ENCODE measurements at regions not wholly inside any gene's neighbourhood (a gene's known extent, or its start where the extent isn't known, plus 50 kb on each side); places are given as distances from the start of the nearest gene placed in this dataset.

DNA sequence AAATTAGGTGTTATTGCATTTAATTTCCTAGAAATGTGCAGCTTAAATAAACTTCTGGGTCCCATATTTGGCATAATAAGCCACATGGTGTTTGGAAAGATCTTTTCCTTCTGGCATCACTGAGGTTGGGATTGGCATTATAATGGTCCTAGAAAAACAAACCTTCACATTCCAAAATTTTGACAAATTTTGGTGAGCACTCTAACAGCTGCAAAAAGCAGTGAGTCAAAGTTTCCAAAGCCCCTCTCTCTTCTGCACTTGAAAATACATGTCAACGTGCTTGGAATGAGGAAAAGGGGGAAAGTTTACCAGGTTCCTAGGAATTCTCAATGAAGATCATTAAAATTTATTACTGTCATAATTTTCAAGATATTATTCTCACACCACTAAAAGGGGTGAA lies 77.8 kb upstream of the STK17B start:
- no peak for DNase-seq (ENCODE audit: low read depth in 2 of 2)

- DNase-seq (ENCODE audit: low read depth in 2 of 2), result no peak
Measured at GRCh38 chr2:196249860-196250259, 78.5 kb upstream of the STK17B start.

GRCh38 chr2:196251132-196251531 lies 79.8 kb upstream of the STK17B start:
- no peak for DNase-seq (ENCODE audit: low read depth in 2 of 2)

DNA sequence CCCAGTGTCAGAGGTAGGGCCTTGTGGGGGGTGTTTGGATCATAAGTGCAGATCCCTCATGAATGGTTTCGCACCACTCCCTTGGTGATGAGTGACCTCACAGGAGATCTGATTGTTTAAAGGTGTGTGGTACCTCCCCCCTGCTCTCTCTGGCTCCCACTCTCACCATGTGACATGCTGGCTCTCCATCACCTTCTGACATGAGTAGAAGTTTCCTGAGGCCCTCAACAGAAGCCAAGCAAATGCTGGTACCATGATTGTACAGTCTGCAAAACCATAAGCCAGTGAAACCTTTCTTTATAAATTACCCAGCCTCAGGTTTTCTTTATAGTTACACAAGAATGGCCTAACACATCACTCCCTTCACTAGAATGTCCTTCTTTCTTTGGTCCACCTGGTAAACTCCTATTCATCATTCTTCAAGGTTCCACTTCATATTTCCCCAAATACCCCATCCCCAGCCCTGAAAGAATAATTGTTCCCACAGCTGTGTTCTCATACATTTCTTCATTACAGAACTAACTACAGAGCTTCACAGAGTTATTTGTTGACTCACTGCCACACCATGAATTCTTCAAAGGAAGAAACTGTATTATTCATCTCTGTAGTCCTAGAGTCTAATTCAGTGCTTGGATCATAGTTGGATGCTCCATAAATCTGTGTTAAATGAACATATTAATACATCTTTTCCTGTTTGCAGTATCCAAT lies 81.2 kb upstream of the STK17B start:
- no peak for DNase-seq (ENCODE audit: low read depth in 2 of 2)

- no peak for DNase-seq (ENCODE audit: low read depth in 2 of 2)
Measured at GRCh38 chr2:196253116-196253480, 81.7 kb upstream of the STK17B start.

GRCh38 chr2:196256585-196256984 lies 85.2 kb upstream of the STK17B start:
- no peak for DNase-seq (ENCODE audit: low read depth in 2 of 2)

DNA sequence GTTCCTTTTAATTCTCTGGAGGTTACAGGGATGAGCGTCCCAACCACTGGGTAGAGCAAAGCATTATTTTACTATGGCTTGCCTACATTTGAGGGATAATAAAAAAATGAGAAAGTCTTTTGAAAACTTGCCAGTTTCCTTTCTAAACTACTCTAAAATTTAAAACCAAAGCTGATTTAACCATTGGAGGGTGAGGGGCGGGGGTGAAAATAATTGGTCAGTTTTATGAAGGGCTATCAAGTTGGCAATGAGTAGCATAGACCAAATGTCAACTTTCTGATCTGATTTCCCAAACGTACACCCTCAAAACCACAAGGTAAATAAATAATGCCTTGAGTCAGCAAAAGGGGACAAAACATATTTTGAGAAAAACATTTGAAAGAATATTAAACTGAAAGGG lies 85.7 kb upstream of the STK17B start:
- no peak for DNase-seq (ENCODE audit: low read depth in 2 of 2)

DNA sequence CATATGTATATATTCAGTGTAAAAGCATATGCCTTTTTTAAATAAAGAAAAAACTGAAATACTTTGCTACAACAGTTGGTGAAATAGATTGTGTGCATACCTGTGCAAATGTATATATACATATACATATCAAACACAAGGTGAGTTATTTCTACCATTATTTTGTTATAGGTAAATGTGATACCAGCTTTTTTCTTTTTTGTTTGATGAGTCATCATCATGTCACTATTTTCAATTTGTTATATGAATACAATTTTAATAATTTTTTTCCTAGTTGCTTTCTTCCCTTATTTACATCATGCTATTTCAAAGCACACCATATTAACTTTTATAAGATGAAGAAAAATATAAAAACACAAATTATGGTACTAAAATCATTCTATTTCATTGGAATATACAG lies 87.0 kb upstream of the STK17B start:
- DNase-seq (ENCODE audit: low read depth in 2 of 2), result no peak

GRCh38 chr2:196259507-196260481 lies 88.4 kb upstream of the STK17B start:
- DNase-seq (ENCODE audit: low read depth in 2 of 2), result peak in 1 of 2 donors; percentile 50

- DNase-seq (ENCODE audit: low read depth in 2 of 2), result no peak
Measured at GRCh38 chr2:196260546-196260945, 89.2 kb upstream of the STK17B start.

DNA sequence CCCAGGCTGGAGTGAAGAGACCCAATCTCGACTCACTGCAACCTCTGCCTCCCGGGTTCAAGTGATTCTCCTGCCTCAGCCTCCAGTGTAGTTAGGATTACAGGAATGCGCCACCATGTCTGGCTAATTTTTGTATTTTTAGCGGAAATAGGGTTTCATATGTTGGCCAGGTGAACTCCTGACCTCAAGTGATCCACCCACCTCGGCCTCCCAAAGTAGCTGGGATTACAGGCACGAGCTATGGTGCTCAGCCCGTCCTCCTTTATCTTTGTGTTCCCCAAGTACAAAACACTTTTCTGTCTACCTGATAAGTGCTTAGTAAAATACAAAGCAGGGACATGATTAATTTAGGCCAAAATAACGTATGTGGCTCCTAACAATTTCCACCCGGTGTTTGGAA lies 91.2 kb upstream of the STK17B start:
- no peak for DNase-seq (ENCODE audit: low read depth in 2 of 2)

DNA sequence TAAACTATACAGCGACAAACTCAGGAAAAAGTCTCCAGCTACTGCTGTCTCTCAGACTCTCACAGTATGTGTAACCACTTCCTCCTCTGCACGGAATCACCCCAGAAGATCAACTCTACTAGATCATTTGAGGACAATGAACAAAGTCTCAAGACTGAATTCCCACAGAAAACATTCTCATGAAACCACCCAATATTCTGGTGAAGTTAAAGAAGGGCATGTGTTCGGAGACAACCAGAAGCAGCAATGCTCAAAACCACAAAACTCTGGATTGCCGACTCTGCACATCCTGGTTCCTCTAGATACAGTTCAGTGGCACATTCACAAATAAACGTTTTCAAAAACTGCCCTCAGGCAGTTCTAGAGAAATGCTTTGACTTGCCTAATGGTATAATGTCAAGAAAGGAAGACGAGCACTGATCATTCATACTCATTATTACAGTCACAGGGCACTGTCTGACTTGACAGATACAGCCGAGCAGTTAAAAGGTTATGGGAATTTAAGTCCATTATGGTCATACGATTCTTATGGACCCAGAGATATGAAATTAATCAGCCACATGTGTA lies 91.9 kb upstream of the STK17B start:
- DNase-seq (ENCODE audit: low read depth in 2 of 2), result no peak

GRCh38 chr2:196266351-196266750 lies 95.0 kb upstream of the STK17B start:
- no peak for DNase-seq (ENCODE audit: low read depth in 2 of 2)

GRCh38 chr2:196266855-196267254 lies 95.5 kb upstream of the STK17B start:
- DNase-seq (ENCODE audit: low read depth in 2 of 2), result no peak

- DNase-seq (ENCODE audit: low read depth in 2 of 2), result no peak
Measured at GRCh38 chr2:196268025-196268424, 96.6 kb upstream of the STK17B start.

- no peak for DNase-seq (ENCODE audit: low read depth in 2 of 2)
Measured at GRCh38 chr2:196268538-196269338, 97.4 kb upstream of the STK17B start.

- DNase-seq (ENCODE audit: low read depth in 2 of 2), result no peak
Measured at GRCh38 chr2:196271795-196272194, 100.4 kb upstream of the STK17B start.

- no peak for DNase-seq (ENCODE audit: low read depth in 2 of 2)
Measured at GRCh38 chr2:196274387-196274809, 103.0 kb upstream of the STK17B start.

GRCh38 chr2:196275646-196276352 lies 104.4 kb upstream of the STK17B start:
- DNase-seq (ENCODE audit: low read depth in 2 of 2), result no peak

DNA sequence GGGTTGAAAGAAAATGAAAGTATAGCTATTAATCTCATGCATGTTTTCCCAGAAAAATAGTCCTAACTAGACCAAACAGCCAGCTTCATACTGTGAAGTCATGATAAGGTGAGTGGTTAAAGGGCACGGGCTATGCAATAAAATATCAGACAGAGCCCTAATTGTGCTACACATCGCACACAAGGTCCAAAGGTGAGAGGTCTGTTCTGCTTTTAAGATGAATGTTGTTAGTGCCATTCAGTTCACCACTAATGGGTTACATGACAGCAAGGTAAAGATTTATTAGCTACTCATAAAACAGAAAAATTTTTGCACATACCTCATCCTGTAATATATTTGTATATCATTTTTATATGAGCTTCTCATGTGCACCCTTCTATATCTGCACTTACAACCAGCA lies 105.0 kb upstream of the STK17B start:
- DNase-seq (ENCODE audit: low read depth in 2 of 2), result no peak

DNA sequence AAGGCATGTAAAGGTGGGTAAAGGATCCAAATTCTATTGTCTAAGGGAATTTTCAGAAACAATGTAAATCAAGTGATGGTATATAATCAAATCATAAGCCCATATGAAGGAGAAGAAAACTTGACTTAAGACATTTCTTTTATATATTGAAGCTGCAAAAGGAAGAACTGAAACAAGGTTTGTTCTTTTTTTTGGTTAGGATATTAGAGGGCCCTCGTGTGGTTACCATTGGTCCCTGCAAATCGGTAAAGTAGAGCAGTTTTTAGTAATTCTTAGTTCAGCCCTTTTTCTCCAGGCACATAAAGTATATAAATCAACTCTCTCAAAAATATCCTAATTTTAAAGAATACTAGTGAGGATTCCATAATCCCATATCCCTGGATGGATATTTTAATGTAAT lies 105.6 kb upstream of the STK17B start:
- DNase-seq (ENCODE audit: low read depth in 2 of 2), result no peak
